Esophagus squamous epithelium (tissue), 4 donors: ENCODE measurements at regions not wholly inside any gene's neighbourhood (a gene's known extent, or its start where the extent isn't known, plus 50 kb on each side); places are given as distances from the start of the nearest gene placed in this dataset.

Experiments used
- POLR2A ChIP-seq, 4 donors: fragments of 450-650 bp; IDR thresholded peaks; one replicate each; pipeline ENCODE4 v1.6.1; 2017; ENCODE audit warnings: antibody characterized with exemption in 4 of 4, mild to moderate bottlenecking in 4 of 4, moderate library complexity in 3 of 4
- TF ChIP-seq, protein P1 (sequence below), 6 experiments: fragments of 450-650 bp in 4 of 6; fragments of 200-600 bp in 2 of 6; sonication (generic) in 2 of 6; IDR thresholded peaks; one replicate each; pipeline ENCODE4 v1.5.1; 2016 to 2019; ENCODE audit warnings: antibody characterized with exemption in 6 of 6, mild to moderate bottlenecking in 4 of 6, moderate library complexity in 4 of 6

DNA sequence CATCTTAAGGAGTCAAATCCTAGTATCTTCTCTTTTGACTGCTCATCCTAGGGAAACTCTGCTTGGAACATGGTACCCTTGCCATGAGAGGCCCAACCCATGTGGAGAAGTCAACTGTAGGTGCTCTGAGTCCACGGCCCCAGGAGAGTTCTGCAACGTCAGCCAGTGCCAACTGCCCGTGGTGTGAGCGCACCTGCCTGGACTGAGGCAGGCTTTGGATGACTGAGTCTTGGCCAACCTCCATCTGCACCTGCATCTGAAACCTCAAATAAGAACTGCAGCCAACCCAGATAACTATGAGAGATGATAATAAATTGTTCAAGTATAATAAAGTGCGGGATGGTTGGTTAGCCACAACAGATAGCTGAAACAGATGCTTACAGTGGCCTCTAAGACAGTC is 772.0 kb downstream of the TRIML1 start:
- TF ChIP-seq, protein P1, sequence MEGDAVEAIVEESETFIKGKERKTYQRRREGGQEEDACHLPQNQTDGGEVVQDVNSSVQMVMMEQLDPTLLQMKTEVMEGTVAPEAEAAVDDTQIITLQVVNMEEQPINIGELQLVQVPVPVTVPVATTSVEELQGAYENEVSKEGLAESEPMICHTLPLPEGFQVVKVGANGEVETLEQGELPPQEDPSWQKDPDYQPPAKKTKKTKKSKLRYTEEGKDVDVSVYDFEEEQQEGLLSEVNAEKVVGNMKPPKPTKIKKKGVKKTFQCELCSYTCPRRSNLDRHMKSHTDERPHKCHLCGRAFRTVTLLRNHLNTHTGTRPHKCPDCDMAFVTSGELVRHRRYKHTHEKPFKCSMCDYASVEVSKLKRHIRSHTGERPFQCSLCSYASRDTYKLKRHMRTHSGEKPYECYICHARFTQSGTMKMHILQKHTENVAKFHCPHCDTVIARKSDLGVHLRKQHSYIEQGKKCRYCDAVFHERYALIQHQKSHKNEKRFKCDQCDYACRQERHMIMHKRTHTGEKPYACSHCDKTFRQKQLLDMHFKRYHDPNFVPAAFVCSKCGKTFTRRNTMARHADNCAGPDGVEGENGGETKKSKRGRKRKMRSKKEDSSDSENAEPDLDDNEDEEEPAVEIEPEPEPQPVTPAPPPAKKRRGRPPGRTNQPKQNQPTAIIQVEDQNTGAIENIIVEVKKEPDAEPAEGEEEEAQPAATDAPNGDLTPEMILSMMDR (IDR thresholded peaks at IDR 0.05): no peak
- TF ChIP-seq POLR2A (IDR thresholded peaks at IDR 0.05): no peak
